NOMO-1 (cell line): ENCODE measurements at regions not wholly inside any gene's neighbourhood (a gene's known extent, or its start where the extent isn't known, plus 50 kb on each side); places are given as distances from the start of the nearest gene placed in this dataset.
"Not testable (repeated sequence)": the region's sequence is repeated elsewhere in the genome, so short reads cannot be mapped to it uniquely, and the experiment has no call there.

ENCODE experiments used
- DNase-seq, 2 experiments: peaks; one replicate each; lab custom pipeline; 2025; ENCODE audit not compliant: unreplicated experiment in 2 of 2; lab: John Stamatoyannopoulos, UW

DNA sequence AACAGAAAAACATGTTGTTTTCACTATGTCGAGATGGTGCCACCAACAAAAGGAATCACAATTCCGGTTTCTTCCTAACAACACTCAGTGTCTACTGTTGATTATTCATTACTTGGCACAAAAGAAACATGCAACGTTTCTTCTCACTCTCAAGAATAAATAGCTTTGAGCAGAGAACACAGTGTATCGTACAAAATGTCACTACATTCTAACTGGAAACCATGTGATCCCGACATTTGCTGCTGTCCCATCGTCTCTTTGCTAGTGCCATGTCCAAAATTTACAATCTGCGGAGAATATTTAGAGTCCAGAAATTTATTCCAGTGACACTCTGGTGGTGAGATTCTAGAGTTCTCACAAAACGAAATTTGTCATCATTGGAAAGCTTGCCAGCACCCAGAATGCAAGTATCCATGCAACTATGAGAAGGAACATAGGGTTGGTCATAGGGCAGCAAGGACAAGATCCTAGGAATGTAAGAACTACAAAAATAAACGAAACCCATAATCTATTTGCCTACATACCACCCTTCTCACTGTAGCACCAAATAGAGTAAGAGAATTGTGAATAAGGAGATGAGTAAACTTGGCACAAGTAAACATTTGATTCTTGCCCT lies 505.1 kb downstream of the LTN1 start:
- DNase-seq: no peak

DNA sequence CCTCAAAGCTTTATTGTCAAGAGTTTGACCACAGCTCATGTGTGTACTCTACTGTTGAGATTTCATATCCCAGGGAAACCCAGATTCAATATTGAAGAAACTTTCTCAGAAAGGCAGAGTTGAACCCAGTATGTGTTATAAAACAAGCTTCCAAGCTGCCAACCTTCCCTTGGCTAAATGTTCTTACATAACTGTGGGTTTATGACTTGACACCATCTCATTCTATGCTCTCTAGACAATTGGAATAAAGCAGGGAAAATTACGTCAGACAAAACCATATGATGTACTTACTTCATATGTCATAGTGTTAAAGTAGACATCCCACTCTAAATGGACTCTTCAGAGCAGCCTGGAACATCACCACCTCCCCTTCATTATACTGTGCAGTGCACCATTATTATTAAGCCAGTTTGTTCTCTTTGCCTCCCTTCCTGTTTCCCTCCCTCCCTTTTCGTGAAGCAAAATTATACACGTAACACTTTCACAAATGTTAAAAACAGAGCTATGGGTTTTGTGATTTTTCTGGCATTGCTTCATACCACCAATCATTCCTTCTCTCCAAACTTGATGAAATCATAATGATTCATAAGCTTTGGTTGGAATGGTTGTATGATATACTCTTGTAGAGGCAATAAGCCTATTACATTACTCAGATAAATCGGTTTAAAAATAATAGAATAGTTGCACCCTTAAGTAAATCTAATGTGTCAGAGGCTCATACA lies 507.2 kb downstream of the LTN1 start:
- DNase-seq: no peak

DNA sequence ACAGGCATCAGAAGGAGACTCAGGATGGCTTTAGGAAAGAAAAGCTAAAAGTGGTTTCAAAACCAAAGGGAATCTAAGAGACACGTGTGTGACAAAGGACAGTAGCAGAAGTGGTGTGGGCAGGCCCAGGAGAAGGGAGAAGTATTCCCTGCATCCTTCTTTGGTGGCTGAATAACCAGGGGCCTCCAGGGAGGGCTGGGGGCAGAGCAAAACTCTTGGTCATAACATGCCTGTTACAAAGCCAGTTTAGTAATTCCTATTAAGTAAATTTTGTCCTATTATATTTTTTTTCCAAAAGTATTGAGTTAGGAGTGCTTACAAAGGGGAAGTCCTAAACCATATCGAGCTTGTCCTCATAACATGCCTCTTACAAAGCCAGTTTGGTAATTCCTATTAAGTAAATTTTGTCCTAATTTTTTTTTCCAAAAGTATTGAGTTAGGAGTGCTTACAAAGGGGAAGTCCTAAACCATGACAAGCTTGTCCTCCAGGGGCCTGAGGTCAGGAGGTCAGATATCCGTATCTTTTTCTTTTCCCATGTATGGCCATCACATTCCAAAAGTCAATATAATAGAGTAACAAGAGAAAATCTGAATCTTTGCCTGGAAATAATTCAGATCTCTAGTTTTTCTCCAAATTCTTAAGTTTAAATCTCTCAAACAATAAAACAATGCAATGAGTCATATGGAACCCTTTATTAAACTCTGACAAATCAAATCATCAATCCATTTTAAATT lies 509.2 kb downstream of the LTN1 start:
- DNase-seq: no peak

DNA sequence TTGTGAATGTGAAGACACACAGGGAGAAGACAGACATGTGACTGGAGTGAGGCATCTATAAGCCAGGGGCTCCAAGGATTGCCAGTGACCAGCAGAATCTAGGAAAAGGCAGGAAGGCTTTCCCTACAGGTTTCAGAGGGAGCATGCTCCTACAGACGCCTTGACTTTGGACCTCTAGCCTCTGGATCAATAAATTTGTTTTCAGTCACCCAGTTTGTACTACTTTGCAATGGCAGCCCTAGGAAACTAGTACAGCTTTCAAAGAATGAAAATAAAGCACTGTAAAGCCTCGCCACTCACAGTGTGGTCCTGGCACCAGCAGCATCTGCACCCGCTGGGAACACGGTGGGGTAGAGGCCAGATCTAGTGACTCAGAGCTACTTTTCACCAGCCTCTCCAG lies 510.0 kb downstream of the LTN1 start:
- DNase-seq: no peak

DNA sequence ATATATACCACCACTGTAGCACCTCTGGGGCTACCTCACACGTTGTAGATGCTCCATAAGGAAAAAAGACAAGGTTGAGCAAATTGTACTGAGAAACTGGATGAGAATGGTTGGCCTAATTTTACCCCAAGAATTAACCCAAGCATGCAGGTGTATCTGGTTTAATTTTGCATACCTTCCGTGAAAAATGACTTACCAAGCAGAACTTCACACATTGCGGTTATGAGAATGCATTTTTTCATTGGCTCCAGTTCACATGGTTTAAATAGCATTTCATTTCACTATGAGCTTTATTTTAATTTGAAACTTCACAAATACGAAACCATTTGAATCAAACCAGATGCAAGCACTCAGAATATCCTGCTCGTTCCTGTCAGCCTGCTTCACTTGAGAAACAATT lies 512.2 kb downstream of the LTN1 start:
- no peak for DNase-seq

DNA sequence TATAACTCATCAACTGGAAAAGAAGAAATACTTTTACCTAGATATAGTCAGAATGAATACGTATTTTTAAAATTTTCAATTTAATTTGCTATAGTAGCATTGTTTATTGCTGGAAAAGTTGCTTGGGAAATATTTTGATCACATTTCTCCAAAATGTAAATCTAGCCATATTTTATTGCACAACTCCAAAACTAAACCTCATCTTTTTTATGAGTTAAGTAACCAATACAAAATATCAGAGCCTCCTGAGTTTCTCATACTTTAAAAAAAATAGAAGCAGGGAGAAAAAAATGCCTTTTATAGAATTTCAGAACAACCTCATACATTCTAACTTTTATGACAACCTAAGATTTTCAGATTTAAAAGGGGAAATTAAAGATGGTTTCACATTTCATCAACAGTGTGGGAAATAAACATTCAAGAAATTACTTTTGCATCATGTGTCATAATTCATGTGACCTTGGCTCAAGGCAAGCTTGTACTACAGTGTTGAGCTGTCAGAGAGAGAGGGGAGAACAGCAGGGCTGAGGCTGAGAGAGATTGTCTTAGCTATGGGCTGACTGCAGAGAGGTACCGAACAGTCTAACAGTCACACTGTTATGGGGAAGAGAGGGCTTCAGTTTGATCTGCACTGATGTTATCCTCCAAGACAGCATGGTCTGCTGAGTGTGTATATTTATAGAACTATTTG lies 519.0 kb downstream of the LTN1 start:
- no peak for DNase-seq

DNA sequence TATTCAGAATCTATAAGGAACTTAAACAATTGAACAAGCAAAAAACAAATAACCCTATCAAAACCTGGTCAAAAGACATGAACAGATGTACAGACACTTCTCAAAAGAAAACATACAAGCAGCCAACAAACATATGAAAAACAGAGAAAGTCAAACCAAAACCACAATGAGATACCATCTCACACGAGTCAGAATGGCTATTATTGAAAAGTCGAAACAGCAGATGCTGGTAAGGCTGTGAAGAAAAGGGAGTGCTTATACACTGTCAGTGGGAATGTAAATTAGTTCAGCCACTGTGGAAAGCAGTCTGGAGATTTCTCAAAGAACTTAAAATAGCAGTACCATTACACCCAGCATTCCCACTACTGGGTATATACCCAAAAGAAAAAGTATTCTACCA lies 520.1 kb downstream of the LTN1 start:
- not testable (repeated sequence) for DNase-seq

DNA sequence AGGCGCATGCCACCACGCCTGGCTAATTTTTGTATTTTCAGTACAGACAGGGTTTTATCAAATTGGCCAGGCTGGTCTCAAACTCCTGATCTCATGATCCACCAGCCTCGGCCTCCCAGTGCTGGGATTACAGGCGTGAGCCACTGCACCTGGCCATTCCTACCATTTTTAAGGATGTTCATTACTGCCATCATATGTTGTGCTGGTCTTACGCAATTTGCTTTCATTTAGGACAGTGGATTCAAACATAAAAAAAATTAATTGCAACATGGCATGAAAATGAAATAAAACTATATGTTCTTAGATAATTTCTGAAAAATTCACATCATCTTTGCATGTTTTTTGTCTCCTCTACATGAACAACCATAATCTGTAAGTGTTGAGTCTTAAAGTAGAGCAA lies 527.7 kb downstream of the LTN1 start:
- no peak for DNase-seq

DNA sequence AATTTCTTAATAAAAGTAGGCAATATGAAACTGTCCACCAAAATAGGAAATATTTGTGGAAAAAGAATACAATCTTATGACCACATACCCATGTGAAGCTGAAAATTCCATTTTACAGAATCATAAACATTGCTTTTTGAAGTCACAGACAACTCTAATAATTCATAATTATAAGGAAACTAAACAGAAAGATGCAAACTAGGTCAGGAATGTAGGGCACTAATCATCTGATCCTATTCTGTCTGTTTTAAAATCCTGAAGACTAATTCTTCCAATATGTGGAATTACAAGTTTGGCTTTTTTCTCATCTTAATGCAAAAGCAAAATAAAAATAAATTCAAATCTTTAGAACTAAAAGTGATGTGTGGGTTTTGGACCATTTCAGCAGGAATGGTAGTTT lies 528.6 kb downstream of the LTN1 start:
- DNase-seq: no peak

DNA sequence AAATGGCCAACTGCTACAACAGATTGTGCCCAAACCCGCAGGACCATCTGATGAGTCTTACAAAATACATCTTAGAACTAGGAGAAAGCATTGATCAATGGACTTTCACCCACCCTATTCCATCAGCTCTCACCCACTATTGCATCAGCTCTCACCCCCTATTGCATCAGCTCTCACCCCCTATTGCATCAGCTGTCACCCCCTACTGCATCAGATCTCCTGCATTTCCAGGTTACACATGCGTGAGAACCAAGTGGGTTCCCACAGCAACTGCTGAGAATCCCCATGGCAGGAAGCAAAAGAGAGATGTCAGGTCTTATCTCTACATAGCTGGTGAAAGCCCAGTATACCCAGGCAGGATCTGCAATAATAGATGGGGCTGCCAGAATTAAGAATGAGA lies 533.5 kb downstream of the LTN1 start:
- no peak for DNase-seq

DNA sequence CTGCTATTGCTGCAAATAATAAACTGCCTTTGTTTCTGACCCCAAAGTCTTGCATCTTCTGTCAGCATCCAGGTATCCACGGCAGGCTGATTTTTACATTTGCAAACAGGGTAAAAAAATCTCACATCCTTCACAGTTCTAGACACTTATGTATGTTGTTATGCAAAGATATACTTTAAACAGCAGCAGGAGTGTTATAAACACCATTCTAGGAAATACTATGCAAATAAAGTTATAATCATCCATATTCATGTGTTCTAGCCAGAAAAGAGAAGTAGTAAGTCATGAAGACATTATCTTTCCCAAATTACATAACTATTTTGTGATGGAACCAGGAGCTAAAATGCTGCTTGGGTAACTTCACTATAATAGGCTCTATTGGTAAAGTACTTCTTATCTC lies 534.2 kb downstream of the LTN1 start:
- no peak for DNase-seq

DNA sequence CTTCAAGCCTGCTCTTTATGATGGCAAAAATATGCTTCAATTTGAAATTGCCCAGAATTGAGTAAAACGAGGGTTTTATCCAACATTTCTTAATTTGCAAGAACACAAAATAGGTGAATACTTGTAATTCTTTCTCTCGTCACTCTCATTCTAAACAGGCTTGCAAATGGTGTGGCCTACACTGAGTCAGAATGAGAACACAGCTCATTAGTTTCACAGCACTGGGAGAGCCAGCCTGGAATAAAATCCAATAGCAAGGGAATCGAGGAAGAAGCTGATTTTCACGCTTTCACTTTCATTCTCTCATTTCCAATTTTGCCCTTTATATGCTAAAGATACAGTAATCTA lies 537.5 kb downstream of the LTN1 start:
- DNase-seq: no peak

DNA sequence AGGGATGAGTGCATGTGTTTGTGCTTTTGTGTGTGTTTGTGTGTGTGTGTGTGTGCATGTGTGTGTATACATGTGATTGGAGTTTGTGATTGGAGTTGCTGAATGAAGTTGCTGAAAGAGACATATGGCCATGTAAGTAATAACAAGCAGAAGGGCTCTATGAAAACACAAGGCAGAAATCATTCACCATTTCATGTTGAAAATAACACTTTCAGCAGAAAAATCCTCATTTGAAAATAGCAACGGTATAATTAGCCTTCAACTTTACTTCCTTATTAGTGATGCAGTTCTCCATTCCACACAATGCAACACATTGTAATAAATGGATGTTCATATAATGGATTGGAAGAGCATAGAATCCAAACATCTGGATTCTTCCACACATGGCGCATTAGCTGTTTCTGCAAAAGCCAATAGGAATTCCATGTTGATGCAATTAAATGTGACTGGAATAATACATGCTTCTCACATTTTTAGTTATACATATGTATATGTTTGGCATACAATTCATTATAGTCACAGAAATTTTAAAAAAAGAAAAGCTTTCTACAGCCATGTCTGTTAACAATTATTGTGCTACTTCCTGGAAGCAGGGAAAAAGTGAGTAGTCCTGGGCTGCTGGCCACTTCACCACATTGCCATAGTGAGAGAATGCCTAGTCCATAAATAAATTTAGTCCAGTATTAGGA lies 538.0 kb downstream of the LTN1 start:
- no peak for DNase-seq

DNA sequence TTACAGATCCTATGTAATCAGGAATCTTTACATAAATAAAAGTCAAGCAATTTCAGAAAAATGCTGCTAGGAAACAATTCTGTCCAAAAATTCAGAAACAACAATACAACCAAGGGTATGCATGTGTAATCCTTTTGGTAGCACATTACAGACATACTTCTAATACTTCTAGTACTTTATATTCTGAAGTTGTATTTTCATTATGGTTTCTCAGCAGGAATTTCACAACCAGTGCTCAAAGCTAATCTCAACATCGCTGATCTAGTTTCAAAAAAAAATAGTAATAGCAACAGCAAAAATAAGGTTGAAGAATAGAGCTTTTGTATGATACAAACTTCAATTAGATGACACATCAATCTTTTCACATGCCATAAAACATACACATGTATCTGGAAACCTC lies 545.2 kb downstream of the LTN1 start:
- no peak for DNase-seq

DNA sequence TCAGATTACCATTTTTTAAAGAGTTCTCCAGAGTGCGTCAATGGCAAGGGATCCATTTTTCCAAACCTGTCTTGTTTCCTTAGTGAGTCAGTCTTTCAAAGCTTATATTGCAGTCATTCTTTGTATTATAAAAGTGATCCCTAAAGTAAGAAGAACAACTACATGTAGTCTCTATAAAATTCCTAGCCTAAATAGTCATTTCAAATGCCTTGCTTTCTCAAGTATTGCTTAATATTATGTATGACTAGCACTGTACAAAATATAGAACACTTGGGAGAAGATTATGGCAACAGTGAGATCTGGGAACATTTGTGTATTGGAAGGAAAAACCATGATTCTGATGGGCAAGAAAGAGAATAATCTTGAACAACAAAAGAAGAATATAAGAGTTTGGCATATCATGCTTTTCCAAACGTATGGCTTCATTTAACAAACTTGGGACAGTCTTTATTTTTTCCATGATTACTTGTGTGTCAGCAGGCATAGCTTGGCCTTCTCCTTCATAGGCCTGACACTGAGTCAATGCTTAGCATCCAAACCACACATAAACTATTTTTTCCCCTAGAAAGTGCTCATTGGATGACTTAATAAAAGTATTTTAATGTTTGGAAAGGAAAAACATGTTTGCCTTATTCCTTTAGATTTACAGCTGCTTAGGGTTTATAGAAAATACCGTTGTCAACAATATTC lies 547.4 kb downstream of the LTN1 start:
- no peak for DNase-seq

DNA sequence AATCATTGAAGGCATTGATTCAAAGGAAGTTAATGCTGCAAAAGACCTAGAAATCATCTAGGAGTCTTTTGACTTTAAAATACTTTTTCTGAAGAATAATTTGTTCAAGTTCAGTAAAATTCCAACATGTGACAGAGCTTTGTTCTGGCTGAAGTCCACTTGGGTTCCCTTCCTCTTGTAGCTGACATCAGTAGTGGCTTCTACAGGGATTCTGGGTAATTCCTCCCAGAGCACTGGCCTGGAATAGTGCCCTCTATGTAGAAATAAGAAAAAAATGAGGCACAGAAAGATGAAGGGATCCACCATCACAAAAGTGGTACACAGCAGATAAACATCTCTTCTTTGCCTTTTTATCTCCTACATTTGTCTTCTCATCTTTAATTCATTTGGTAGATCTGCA lies 548.1 kb downstream of the LTN1 start:
- DNase-seq: no peak

DNA sequence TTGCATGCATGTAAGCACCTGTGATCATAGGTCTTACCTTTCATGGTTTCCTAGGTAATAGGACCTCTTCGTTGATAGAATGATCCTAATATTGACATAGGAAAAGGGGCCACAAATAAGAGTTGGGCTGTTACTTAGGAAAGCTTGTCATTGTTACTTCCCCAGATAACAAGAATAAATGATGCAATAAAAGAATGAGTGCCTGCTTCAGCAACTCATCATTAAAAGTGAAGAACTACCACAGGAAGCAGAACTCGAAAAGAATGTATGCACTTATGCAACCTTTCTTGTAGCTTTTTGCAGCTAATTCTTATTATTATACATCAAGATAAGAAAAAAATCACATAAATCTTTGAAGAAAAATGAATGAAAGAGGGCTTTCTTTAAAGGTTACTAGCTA lies 548.6 kb downstream of the LTN1 start:
- no peak for DNase-seq

DNA sequence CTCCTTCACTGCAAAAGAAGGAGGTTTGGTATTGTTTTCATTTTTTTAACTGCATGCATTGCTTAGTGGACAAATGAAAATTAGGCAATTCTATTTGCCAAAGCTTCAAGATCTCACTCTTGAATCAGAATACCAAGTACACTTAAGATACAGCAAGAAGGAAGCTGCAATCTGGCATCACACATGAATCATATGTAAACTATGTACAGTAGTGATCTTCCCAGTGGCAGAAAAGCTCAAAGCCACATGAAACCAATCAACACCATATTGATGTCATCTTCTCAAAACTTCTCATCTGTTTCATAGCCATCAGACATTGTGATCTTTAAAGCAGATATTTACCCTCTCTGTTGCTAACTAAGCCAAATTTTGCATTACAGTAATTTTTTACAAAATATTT lies 550.1 kb downstream of the LTN1 start:
- no peak for DNase-seq

DNA sequence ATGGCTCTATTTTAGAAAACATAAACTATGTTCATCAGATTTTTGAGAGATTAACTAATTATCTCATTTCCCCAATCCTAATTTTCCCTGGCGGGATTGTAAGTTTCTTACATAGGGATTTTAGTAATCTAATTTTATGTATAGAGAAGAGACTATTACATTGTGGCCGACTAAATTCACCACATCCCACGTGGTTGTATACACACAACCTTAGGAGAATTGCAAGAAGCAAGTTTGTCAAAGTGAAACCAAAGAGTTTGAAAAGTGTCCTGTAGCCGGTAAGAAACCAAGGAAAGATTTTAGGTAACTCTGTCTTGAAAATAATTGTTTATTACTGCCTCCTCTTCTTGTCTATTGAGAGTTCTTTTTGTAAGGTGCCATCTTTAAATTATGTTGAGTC lies 550.6 kb downstream of the LTN1 start:
- no peak for DNase-seq

DNA sequence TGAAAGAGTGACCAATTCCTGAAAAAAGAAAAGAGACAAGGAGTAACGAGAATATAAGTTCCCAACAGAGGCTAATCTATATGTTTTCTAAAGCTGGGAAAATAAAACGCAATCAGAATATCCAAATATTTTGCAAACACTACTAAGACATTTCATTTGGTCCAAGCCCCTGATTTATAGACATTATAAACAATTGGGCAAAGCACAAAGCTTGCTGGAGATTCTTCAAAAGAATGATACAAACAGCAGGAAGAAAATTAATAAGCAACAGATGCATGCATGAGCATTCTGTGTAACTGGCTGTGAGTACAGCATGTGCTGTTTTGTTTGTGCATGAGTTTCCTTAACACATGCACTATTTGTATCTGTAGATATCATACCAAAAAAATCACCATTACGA lies 552.9 kb downstream of the LTN1 start:
- no peak for DNase-seq

DNA sequence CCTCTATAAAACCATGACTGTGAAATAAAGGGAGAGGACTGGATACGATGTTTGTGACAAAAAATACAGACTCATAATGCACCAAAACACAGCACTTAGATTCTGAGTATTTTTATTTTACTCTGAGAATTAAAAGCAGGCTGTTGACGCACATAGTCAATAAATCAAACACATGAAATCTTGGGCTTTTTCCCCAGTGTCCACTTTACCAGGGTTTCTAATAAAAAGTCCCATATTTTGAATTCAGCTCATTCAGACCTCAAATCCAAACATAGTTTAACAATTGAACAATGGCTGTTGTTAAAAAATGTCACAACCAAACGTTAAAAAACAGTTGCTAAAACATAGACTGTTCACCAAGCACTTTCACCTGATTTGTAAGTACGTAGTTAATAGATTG lies 553.4 kb downstream of the LTN1 start:
- DNase-seq: no peak
